ENCODE measurements at regions not wholly inside any gene's neighbourhood (a gene's known extent, or its start where the extent isn't known, plus 50 kb on each side); places are given as distances from the start of the nearest gene placed in this dataset.

- Histone ChIP-seq H3K9me3 (ENCODE audit: control insufficient read depth in 4 of 4, low read length in 3 of 4) (no peaks in the 10 kb centered on the region), H3K9ac (ENCODE audit: low read depth in 1 of 2, low read length in 2 of 2) (no peak overlapping the region), H3K27ac (ENCODE audit: low read depth in 1 of 2, low read length in 2 of 2) (no peak overlapping the region), H3K27me3 (ENCODE audit: control insufficient read depth in 4 of 4, insufficient read depth in 4 of 4, low read length in 3 of 4) (peaks cover 0 to 2% (median 0%) of the 10 kb centered on the region in 4 donors), H3K4me1 (ENCODE audit: control insufficient read depth in 4 of 4, insufficient read depth in 4 of 4, low read length in 3 of 4) (no peaks in the 10 kb centered on the region), H3K4me3 (ENCODE audit: low read depth in 1 of 3, low read length in 3 of 3) (no peak overlapping the region), H3K36me3 (ENCODE audit: control insufficient read depth in 4 of 4, insufficient read depth in 3 of 4, low read depth in 1 of 4, low read length in 3 of 4) (no peaks in the 10 kb centered on the region)
- 49% methylated on average over 20 of the region's 20 CpGs for WGBS
- DNase-seq (ENCODE audit: low spot score), result peak; percentile 37
- TF ChIP-seq FOXA1 (IDR thresholded peaks at IDR 0.05) (no peak), ATF3 (IDR thresholded peaks at IDR 0.05) (no peak), GABPA (IDR thresholded peaks at IDR 0.05 in 1 of 2, conservative IDR thresholded peaks at IDR 0.05 in 1 of 2) (no peak), CTCF (IDR thresholded peaks at IDR 0.05; ENCODE audit: low read depth, low read length, missing input control) (peak; percentile 17), MAX (IDR thresholded peaks at IDR 0.05) (no peak), JUND (IDR thresholded peaks at IDR 0.05) (no peak), RXRA (IDR thresholded peaks at IDR 0.05) (no peak), RAD21 (IDR thresholded peaks at IDR 0.05) (peak in 1 of 2 donors; percentile 40), ZBTB33 (IDR thresholded peaks at IDR 0.05) (no peak), SP1 (IDR thresholded peaks at IDR 0.05) (no peak), FOXA2 (IDR thresholded peaks at IDR 0.05) (no peak), REST (IDR thresholded peaks at IDR 0.05) (no peak), HNF4A (conservative IDR thresholded peaks at IDR 0.05) (no peak)
These were observed 51.0 kb upstream of the TFAP2A start for GRCh38 chr6:10465629-10466499.
